Esophagus (tissue), 2 donors: ENCODE measurements at regions not wholly inside any gene's neighbourhood (a gene's known extent, or its start where the extent isn't known, plus 50 kb on each side); places are given as distances from the start of the nearest gene placed in this dataset.
"Not testable (repeated sequence)": the region's sequence is repeated elsewhere in the genome, so short reads cannot be mapped to it uniquely, and the experiment has no call there.

ENCODE experiments used
- H3K27ac ChIP-seq, 2 donors: one replicate each; pipeline ENCODE4 v1.5.1; 2013; ENCODE audit warnings: low read depth in 2 of 2, mild to moderate bottlenecking in 2 of 2, inconsistent platforms in 1 of 2, low read length in 1 of 2, moderate library complexity in 1 of 2
- H3K27me3 ChIP-seq, 2 donors: one replicate each; pipeline ENCODE4 v1.6.1; 2013; ENCODE audit warnings: low read length in 2 of 2, control low read depth in 1 of 2, mild to moderate bottlenecking in 1 of 2; ENCODE audit not compliant: insufficient read depth in 2 of 2, control insufficient read depth in 1 of 2
- H3K36me3 ChIP-seq, 2 donors: one replicate each; pipeline ENCODE4 v1.6.1; 2013; ENCODE audit warnings: low read length in 1 of 2; ENCODE audit not compliant: control insufficient read depth in 2 of 2, insufficient read depth in 2 of 2
- H3K4me1 ChIP-seq, 2 donors: one replicate each; pipeline ENCODE4 v1.6.1; 2013; ENCODE audit warnings: low read length in 1 of 2; ENCODE audit not compliant: control insufficient read depth in 2 of 2, insufficient read depth in 2 of 2
- H3K4me3 ChIP-seq, 2 donors: one replicate each; pipeline ENCODE4 v1.5.1; 2013; ENCODE audit warnings: low read length in 2 of 2, mild to moderate bottlenecking in 2 of 2, low read depth in 1 of 2, moderate library complexity in 1 of 2
- H3K9me3 ChIP-seq, 2 donors: one replicate each; pipeline ENCODE4 v1.6.1; 2013; ENCODE audit warnings: mild to moderate bottlenecking in 2 of 2, low read depth in 1 of 2, low read length in 1 of 2, moderate library complexity in 1 of 2; ENCODE audit not compliant: control insufficient read depth in 2 of 2, insufficient read depth in 1 of 2
- whole genome bisulfite sequencing, 2 donors: extraction: QIAGEN DNeasy Blood & Tissue Kit; methylation state at CpG; one replicate each; pipeline ENCODE4 v1.1.7; 2013; 5-methylcytosine and 5-hydroxymethylcytosine counted together
- donor health status: healthy with polysubstance abuse.
- donor health status: Bipolar disorder and iron deficiency.

DNA sequence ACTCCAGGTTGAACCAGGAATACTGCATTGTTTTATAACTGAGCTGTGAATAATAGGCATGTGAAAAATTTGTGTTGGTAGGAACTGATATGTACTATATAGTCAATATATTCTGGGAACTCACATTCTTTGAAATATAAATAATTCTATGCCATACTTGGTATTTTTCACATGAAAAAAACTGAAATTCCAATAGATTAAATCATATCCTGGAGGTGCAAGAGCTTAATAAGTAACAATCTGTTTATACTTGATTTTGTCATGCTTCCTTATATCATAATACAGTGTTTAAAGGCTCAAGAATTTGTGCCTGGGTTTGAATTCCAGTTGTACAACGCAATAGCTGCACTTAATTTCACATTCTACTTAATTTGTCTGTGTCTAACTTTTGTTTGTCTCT is 387.0 kb downstream of the USP25 start:
- WGBS, 2 donors = 75 to 78% methylated on average over 1 of the region's 1 CpG
- H3K27ac ChIP-seq = no peak overlapping the region

GRCh38 chr21:16117331-16117730 is 387.5 kb downstream of the USP25 start:
- no peak overlapping the region for H3K27ac ChIP-seq
- H3K4me3 ChIP-seq = no peak overlapping the region
- no peaks in the 10 kb centered on the region for H3K9me3 ChIP-seq
- WGBS, 2 donors = 66 to 68% methylated on average over 4 of the region's 4 CpGs
- no peaks in the 10 kb centered on the region for H3K4me1 ChIP-seq
- H3K27me3 ChIP-seq = no peaks in the 10 kb centered on the region
- H3K36me3 ChIP-seq = no peaks in the 10 kb centered on the region

More for the DNA sequence above, 387.0 kb downstream of the USP25 start:
- Histone ChIP-seq H3K9me3 (no peaks in the 10 kb centered on the region), H3K27me3 (no peaks in the 10 kb centered on the region), H3K4me3 (no peak overlapping the region), H3K4me1 (no peaks in the 10 kb centered on the region), H3K36me3 (no peaks in the 10 kb centered on the region)

DNA sequence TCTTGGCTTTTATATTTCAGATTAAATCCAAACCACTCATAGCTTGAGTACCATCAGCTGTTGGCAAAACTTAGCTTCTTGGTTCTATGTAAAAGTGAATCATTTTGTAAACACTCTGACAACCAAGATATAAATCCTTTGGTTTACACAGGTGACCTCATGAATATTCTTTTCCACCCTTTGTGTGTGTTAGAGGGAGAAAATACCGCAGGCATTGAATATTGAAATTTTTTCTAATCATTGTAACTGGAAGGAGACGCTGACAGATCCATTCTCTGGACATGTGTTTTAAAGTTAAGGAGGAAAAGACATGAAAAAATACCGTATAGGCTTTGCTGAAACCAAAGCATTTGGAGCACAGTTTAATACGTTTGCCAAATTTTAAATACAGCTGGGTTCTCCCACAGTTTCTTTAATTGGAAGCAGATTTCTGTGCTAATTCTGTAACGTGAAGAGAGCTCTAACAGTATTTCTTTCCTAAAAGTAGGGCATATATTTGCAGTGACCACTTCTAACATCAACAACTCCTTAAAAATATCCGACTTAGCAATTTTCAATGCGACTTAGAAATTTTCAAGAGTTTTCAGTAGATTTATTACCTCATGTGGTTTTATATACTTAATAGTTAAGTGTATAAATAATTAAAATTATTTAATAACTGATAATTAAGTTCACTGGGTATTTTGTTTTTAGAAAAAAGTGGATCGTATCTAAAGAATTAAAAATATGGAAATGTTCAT is 388.2 kb downstream of the USP25 start:
- Histone ChIP-seq H3K27ac (no peak overlapping the region), H3K27me3 (no peaks in the 10 kb centered on the region), H3K4me3 (no peak overlapping the region), H3K36me3 (no peaks in the 10 kb centered on the region), H3K4me1 (no peaks in the 10 kb centered on the region), H3K9me3 (no peaks in the 10 kb centered on the region)
- WGBS, 2 donors = 36 to 45% methylated on average over 8 of the region's 8 CpGs

- Histone ChIP-seq H3K4me1 (no peaks in the 10 kb centered on the region), H3K9me3 (no peaks in the 10 kb centered on the region), H3K36me3 (no peaks in the 10 kb centered on the region), H3K4me3 (no peak overlapping the region), H3K27me3 (no peaks in the 10 kb centered on the region), H3K27ac (no peak overlapping the region)
- 70% methylated on average over 5 of the region's 5 CpGs for WGBS, 2 donors
These were observed 394.8 kb downstream of the USP25 start for GRCh38 chr21:16124378-16125138.

DNA sequence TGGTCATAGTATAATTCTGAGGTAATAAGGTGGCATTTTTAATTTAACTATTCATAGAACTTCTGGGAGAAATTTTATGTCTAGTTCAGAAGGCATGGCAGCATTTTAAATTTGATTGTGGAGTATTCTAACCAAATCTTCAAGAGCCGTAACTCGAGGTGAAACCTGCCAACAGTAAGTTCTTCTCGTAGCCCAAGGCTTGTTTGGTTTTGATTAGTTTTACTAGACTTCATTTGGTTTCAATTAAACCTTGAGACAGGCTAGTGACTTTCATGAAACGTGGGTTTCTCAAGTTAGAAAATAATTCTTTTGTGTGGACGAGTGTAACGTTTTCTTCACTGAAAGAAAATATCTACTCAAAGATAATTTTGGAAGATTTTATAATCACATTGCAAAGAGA is 395.5 kb downstream of the USP25 start:
- Histone ChIP-seq H3K36me3 (no peaks in the 10 kb centered on the region), H3K4me1 (no peaks in the 10 kb centered on the region), H3K27ac (no peak overlapping the region), H3K9me3 (no peaks in the 10 kb centered on the region), H3K27me3 (no peaks in the 10 kb centered on the region), H3K4me3 (no peak overlapping the region)
- 47 to 57% methylated on average over 6 of the region's 6 CpGs for WGBS, 2 donors

GRCh38 chr21:16132453-16132852 is 402.7 kb downstream of the USP25 start:
- WGBS, 2 donors = 86 to 89% methylated on average over 8 of the region's 8 CpGs
- H3K27me3 ChIP-seq, H3K4me1 ChIP-seq, H3K27ac ChIP-seq, H3K4me3 ChIP-seq, H3K36me3 ChIP-seq, H3K9me3 ChIP-seq: not testable (repeated sequence)

DNA sequence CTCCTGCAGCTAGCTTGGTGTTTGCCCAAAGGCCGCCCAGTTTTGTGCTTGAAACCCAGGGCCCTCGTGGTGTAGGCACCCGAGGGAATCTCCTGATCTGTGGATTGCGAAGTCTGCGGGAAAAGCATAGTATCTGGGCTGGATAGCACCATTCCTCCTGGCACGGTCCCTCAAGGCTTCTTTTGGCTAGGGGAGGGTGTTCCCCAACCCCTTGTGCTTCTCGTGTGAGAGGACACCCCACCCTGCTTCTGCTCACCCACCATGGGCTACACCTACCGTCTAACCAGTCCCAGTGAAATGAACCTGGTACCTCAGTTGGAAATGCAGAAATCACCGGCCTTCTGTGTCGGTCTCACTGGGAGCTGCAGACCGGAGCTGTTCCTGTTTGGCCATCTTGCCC is 403.5 kb downstream of the USP25 start:
- Histone ChIP-seq H3K4me1 (no peaks in the 10 kb centered on the region), H3K27me3 (no peaks in the 10 kb centered on the region), H3K9me3 (peaks cover 3% of the 10 kb centered on the region in 2 donors), H3K27ac (no peak overlapping the region), H3K4me3 (no peak overlapping the region), H3K36me3 (no peaks in the 10 kb centered on the region)
- 90 to 92% methylated on average over 11 of the region's 11 CpGs for WGBS, 2 donors

- Histone ChIP-seq H3K27ac (no peak overlapping the region), H3K4me3 (no peak overlapping the region), H3K9me3 (peaks cover 3% of the 10 kb centered on the region in 2 donors), H3K36me3 (no peaks in the 10 kb centered on the region), H3K4me1 (no peaks in the 10 kb centered on the region), H3K27me3 (no peaks in the 10 kb centered on the region)
- WGBS, 2 donors = 81 to 82% methylated on average over 5 of the region's 5 CpGs
These were observed 404.4 kb downstream of the USP25 start for GRCh38 chr21:16134134-16134533.

- Histone ChIP-seq H3K27me3 (no peaks in the 10 kb centered on the region), H3K36me3 (no peaks in the 10 kb centered on the region), H3K9me3 (peaks cover 3% of the 10 kb centered on the region in 2 donors), H3K27ac (no peak overlapping the region), H3K4me1 (no peaks in the 10 kb centered on the region), H3K4me3 (no peak overlapping the region)
- WGBS, 2 donors = 47 to 51% methylated on average over 1 of the region's 1 CpG
These were observed 407.3 kb downstream of the USP25 start for GRCh38 chr21:16137106-16137505.

- WGBS, 2 donors = 84 to 92% methylated on average over 3 of the region's 3 CpGs
- no peak overlapping the region for H3K4me3 ChIP-seq
- no peak overlapping the region for H3K27ac ChIP-seq
- no peaks in the 10 kb centered on the region for H3K27me3 ChIP-seq
- H3K9me3 ChIP-seq = no peaks in the 10 kb centered on the region
- no peaks in the 10 kb centered on the region for H3K4me1 ChIP-seq
- no peaks in the 10 kb centered on the region for H3K36me3 ChIP-seq
These were observed 415.3 kb downstream of the USP25 start for GRCh38 chr21:16145052-16145451.
